ENCODE measurements at regions not wholly inside any gene's neighbourhood (a gene's known extent, or its start where the extent isn't known, plus 50 kb on each side); places are given as distances from the start of the nearest gene placed in this dataset.

GRCh38 chr13:31853643-31854326 lies 114.5 kb downstream of the RXFP2 start:
- DNase-seq: no peak

GRCh38 chr13:31859571-31859970 lies 120.2 kb downstream of the RXFP2 start:
- DNase-seq: no peak

GRCh38 chr13:31860002-31860401 lies 120.7 kb downstream of the RXFP2 start:
- no peak for DNase-seq

- DNase-seq: no peak
Observed at GRCh38 chr13:31862828-31863227, 123.5 kb downstream of the RXFP2 start.

GRCh38 chr13:31864307-31864706 lies 125.0 kb downstream of the RXFP2 start:
- no peak for DNase-seq

- no peak for DNase-seq
Observed at GRCh38 chr13:31866099-31866498, 126.8 kb downstream of the RXFP2 start.

GRCh38 chr13:31867709-31868108 lies 128.4 kb downstream of the RXFP2 start:
- no peak for DNase-seq

GRCh38 chr13:31869582-31869981 lies 130.3 kb downstream of the RXFP2 start:
- no peak for DNase-seq

- DNase-seq: no peak
Observed at GRCh38 chr13:31870511-31870910, 131.2 kb downstream of the RXFP2 start.

GRCh38 chr13:31873145-31873544 lies 133.8 kb downstream of the RXFP2 start:
- no peak for DNase-seq

GRCh38 chr13:31875134-31875533 lies 135.8 kb downstream of the RXFP2 start:
- no peak for DNase-seq

- no peak for DNase-seq
Observed at GRCh38 chr13:31878052-31878451, 138.7 kb downstream of the RXFP2 start.

GRCh38 chr13:31878495-31878894 lies 139.2 kb downstream of the RXFP2 start:
- DNase-seq: no peak

- no peak for DNase-seq
Observed at GRCh38 chr13:31878955-31879354, 139.6 kb downstream of the RXFP2 start.

GRCh38 chr13:31880851-31881494 lies 141.6 kb downstream of the RXFP2 start:
- no peak for DNase-seq

GRCh38 chr13:31881495-31881882 lies 142.2 kb downstream of the RXFP2 start:
- no peak for DNase-seq

- no peak for DNase-seq
Observed at GRCh38 chr13:31882794-31883193, 143.5 kb downstream of the RXFP2 start.

- DNase-seq: no peak
Observed at GRCh38 chr13:31884556-31884955, 145.2 kb downstream of the RXFP2 start.

- DNase-seq: no peak
Observed at GRCh38 chr13:31885994-31886393, 145.6 kb upstream of the FRY start.

GRCh38 chr13:31887286-31887685 lies 144.3 kb upstream of the FRY start:
- DNase-seq: no peak

- no peak for DNase-seq
Observed at GRCh38 chr13:31890946-31891345, 140.6 kb upstream of the FRY start.

- DNase-seq: no peak
Observed at GRCh38 chr13:31891472-31891871, 140.1 kb upstream of the FRY start.

GRCh38 chr13:31894931-31895330 lies 136.6 kb upstream of the FRY start:
- no peak for DNase-seq

GRCh38 chr13:31895691-31896090 lies 135.9 kb upstream of the FRY start:
- DNase-seq: no peak

GRCh38 chr13:31896427-31896826 lies 135.1 kb upstream of the FRY start:
- no peak for DNase-seq
